Vagina (tissue), 2 donors: ENCODE measurements at regions not wholly inside any gene's neighbourhood (a gene's known extent, or its start where the extent isn't known, plus 50 kb on each side); places are given as distances from the start of the nearest gene placed in this dataset.

ENCODE experiments used
- DNase-seq, 2 donors: peaks; one replicate each; pipeline ENCODE4 v3.0.0-alpha.2; 2017; ENCODE audit errors: extremely low spot score in 2 of 2
- H3K27ac ChIP-seq: fragments of 200-600 bp; sonication (generic); one replicate; pipeline ENCODE4 v1.5.1; 2019
- H3K27me3 ChIP-seq: fragments of 200-600 bp; sonication (generic); one replicate; pipeline ENCODE4 v1.5.1; 2019
- H3K36me3 ChIP-seq, 2 donors: fragments of 200-600 bp; sonication (generic); one replicate each; pipeline ENCODE4 v1.5.1; 2017 to 2019
- H3K4me1 ChIP-seq: fragments of 200-600 bp; sonication (generic); one replicate; pipeline ENCODE4 v1.5.1; 2019
- H3K4me3 ChIP-seq, 2 donors: fragments of 200-600 bp; sonication (generic); 1 replicate in 1 of 2; 2 replicates in 1 of 2; pipeline ENCODE4 v1.5.1; 2016 to 2019
- H3K9me3 ChIP-seq: fragments of 200-600 bp; sonication (generic); one replicate; pipeline ENCODE4 v1.5.1; 2019
- POLR2A ChIP-seq, 2 donors: fragments of 450-650 bp; IDR thresholded peaks; one replicate each; pipeline ENCODE4 v1.6.1; 2017; ENCODE audit warnings: antibody characterized with exemption in 2 of 2, mild to moderate bottlenecking in 2 of 2, moderate library complexity in 2 of 2
- POLR2AphosphoS5 ChIP-seq, 2 donors: sonication (generic); formaldehyde crosslinking; IDR thresholded peaks; one replicate each; pipeline ENCODE4 v1.9.0; 2017; ENCODE audit warnings: antibody characterized with exemption in 2 of 2, mild to moderate bottlenecking in 2 of 2, low read depth in 1 of 2; ENCODE audit not compliant: insufficient read depth in 1 of 2
- intact Hi-C: fragments of 100-400 bp; cut with DNase I; formaldehyde crosslinking; loops from one replicate; pipeline ENCODE4 v1.15.1; 2023
- TF ChIP-seq, protein P1 (sequence below), 3 experiments: fragments of 450-650 bp in 2 of 3; fragments of 200-600 bp in 1 of 3; sonication (generic) in 1 of 3; IDR thresholded peaks; one replicate each; pipeline ENCODE4 v1.5.1; 2017 to 2019; ENCODE audit warnings: antibody characterized with exemption in 3 of 3, mild to moderate bottlenecking in 2 of 3, moderate library complexity in 2 of 3

DNA sequence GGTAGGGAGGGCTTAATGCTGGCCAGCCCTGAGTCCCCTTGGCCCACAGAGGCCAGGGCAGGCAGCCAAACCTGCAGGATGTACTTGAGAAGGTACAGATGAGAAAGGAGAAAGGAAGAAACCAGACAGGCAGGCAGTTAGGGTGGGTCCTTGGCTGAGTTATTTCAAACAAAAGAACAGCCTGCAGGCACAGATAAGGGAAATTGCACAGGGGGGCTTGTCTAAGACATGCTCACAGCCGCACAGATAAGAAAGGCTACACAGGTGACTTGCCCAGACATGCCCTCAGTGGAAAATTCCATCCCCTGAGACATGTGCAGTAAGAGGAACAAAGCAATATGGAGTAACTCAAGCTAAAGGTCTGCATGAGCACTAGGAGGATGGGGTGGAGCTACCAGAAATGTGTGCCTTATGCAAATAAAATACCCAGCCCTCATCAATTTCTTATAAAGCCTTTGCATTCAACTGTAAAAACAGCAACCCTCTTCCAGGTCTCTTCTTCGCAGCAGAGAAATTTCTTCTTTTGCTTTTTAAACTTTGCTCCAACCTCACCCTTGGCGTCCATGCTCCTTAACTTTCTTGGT, 158.2 kb upstream of the RGS6 start:
- Histone ChIP-seq H3K36me3 (no peaks in the 10 kb centered on the region), H3K9me3 (no peaks in the 10 kb centered on the region), H3K27ac (no peak overlapping the region), H3K27me3 (no peaks in the 10 kb centered on the region), H3K4me3 (no peak overlapping the region), H3K4me1 (no peaks in the 10 kb centered on the region)
- TF ChIP-seq POLR2A (IDR thresholded peaks at IDR 0.05) = no peak
- TF ChIP-seq, protein P1, sequence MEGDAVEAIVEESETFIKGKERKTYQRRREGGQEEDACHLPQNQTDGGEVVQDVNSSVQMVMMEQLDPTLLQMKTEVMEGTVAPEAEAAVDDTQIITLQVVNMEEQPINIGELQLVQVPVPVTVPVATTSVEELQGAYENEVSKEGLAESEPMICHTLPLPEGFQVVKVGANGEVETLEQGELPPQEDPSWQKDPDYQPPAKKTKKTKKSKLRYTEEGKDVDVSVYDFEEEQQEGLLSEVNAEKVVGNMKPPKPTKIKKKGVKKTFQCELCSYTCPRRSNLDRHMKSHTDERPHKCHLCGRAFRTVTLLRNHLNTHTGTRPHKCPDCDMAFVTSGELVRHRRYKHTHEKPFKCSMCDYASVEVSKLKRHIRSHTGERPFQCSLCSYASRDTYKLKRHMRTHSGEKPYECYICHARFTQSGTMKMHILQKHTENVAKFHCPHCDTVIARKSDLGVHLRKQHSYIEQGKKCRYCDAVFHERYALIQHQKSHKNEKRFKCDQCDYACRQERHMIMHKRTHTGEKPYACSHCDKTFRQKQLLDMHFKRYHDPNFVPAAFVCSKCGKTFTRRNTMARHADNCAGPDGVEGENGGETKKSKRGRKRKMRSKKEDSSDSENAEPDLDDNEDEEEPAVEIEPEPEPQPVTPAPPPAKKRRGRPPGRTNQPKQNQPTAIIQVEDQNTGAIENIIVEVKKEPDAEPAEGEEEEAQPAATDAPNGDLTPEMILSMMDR (IDR thresholded peaks at IDR 0.05) = no peak
- no peak for TF ChIP-seq POLR2AphosphoS5 (IDR thresholded peaks at IDR 0.05; ENCODE audit: insufficient read depth in 1 of 2, low read depth in 1 of 2)
- no peak for DNase-seq
- intact Hi-C loops = no loop called here

GRCh38 chr14:71776471-71777360, 155.5 kb upstream of the RGS6 start:
- no peak overlapping the region for H3K4me3 ChIP-seq
- H3K36me3 ChIP-seq = no peaks in the 10 kb centered on the region
- no peak overlapping the region for H3K27ac ChIP-seq
- no peaks in the 10 kb centered on the region for H3K9me3 ChIP-seq
- TF ChIP-seq POLR2A (IDR thresholded peaks at IDR 0.05) (no peak), POLR2AphosphoS5 (IDR thresholded peaks at IDR 0.05; ENCODE audit: insufficient read depth in 1 of 2, low read depth in 1 of 2) (no peak)
- TF ChIP-seq, protein P1 (IDR thresholded peaks at IDR 0.05) = no peak
- no peak for DNase-seq
- H3K4me1 ChIP-seq = no peaks in the 10 kb centered on the region
- intact Hi-C loops = no loop called here
- H3K27me3 ChIP-seq = no peaks in the 10 kb centered on the region

GRCh38 chr14:71780075-71780474, 152.2 kb upstream of the RGS6 start:
- no peak for DNase-seq
- intact Hi-C loops = no loop called here

GRCh38 chr14:71780822-71781221, 151.4 kb upstream of the RGS6 start:
- TF ChIP-seq, protein P1 (IDR thresholded peaks at IDR 0.05) = no peak
- no peak for TF ChIP-seq POLR2AphosphoS5 (IDR thresholded peaks at IDR 0.05; ENCODE audit: insufficient read depth in 1 of 2, low read depth in 1 of 2)
- H3K27ac ChIP-seq = no peak overlapping the region
- H3K36me3 ChIP-seq = no peaks in the 10 kb centered on the region
- no peaks in the 10 kb centered on the region for H3K9me3 ChIP-seq
- no peaks in the 10 kb centered on the region for H3K4me1 ChIP-seq
- no peaks in the 10 kb centered on the region for H3K27me3 ChIP-seq
- intact Hi-C loops = no loop called here
- DNase-seq = no peak
- no peak overlapping the region for H3K4me3 ChIP-seq

More at GRCh38 chr14:71780075-71780474, 152.2 kb upstream of the RGS6 start:
- H3K9me3 ChIP-seq = no peaks in the 10 kb centered on the region
- no peaks in the 10 kb centered on the region for H3K36me3 ChIP-seq
- no peak overlapping the region for H3K4me3 ChIP-seq
- H3K27ac ChIP-seq = no peak overlapping the region
- H3K27me3 ChIP-seq = no peaks in the 10 kb centered on the region
- no peaks in the 10 kb centered on the region for H3K4me1 ChIP-seq
- TF ChIP-seq, protein P1 (IDR thresholded peaks at IDR 0.05) = no peak
- TF ChIP-seq POLR2AphosphoS5 (IDR thresholded peaks at IDR 0.05; ENCODE audit: insufficient read depth in 1 of 2, low read depth in 1 of 2) (no peak), POLR2A (IDR thresholded peaks at IDR 0.05) (no peak)

DNA sequence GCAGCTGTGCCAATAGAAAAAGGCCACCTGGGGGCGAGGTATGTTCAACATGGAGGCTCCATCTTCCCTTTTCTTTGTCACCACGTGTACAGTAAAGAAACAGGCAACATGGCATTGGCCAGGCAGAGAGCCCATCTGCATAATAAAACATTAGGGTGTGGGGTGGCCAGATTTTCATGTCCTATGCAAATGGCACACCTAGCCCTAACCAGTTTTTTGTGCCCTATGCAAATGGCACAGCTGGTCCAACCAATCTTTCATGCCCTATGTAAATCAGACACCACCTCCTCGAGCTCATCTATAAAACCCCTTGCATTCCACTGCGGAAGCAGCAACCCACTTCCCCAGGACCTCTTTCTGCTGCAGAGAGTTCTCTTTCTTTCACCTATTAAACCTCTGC, 149.1 kb upstream of the RGS6 start:
- Histone ChIP-seq H3K4me1 (no peaks in the 10 kb centered on the region), H3K9me3 (no peaks in the 10 kb centered on the region), H3K36me3 (no peaks in the 10 kb centered on the region), H3K27me3 (no peaks in the 10 kb centered on the region), H3K27ac (no peak overlapping the region), H3K4me3 (no peak overlapping the region)
- no peak for DNase-seq
- TF ChIP-seq, protein P1 (IDR thresholded peaks at IDR 0.05) = no peak
- no peak for TF ChIP-seq POLR2A (IDR thresholded peaks at IDR 0.05)
- TF ChIP-seq POLR2AphosphoS5 (IDR thresholded peaks at IDR 0.05; ENCODE audit: insufficient read depth in 1 of 2, low read depth in 1 of 2) = no peak
- intact Hi-C loops = no loop called here
